Caco-2 (cell line): ENCODE measurements at regions not wholly inside any gene's neighbourhood (a gene's known extent, or its start where the extent isn't known, plus 50 kb on each side); places are given as distances from the start of the nearest gene placed in this dataset.
"Not testable (repeated sequence)": the region's sequence is repeated elsewhere in the genome, so short reads cannot be mapped to it uniquely, and the experiment has no call there.

Experiments
- BruUV-seq: library from RNA; stranded (reverse); fragments of 400-500 nt; replicated peaks from 2 replicates; lab custom pipeline; 2021; lab: Mats Ljungman, UMichigan
- CTCF ChIA-PET: fragments of 300-600 bp; sonication (Branson Sonifier 250); formaldehyde crosslinking; loops from one replicate; lab custom pipeline; 2022; ENCODE audit warnings: antibody characterized with exemption; lab: Charles Lee
- POLR2A ChIA-PET: fragments of 300-600 bp; sonication (Branson Sonifier 250); formaldehyde crosslinking; loops from one replicate; lab custom pipeline; 2022; ENCODE audit warnings: antibody characterized with exemption; lab: Charles Lee
- DNase-seq, 2 experiments: peaks; one replicate each; pipeline versions ENCODE4 v3.0.0 to v3.0.0-alpha.2; 2020 to 2022
- H3K27me3 ChIP-seq: replicated peaks from 2 replicates; pipeline ENCODE4 v1.6.0; 2011; ENCODE audit warnings: low read length; ENCODE audit not compliant: control insufficient read depth, insufficient read depth
- H3K36me3 ChIP-seq: 2 replicates; pipeline ENCODE4 v1.5.1; 2011; ENCODE audit warnings: low read length; ENCODE audit not compliant: control insufficient read depth, insufficient read depth
- H3K4me1 ChIP-seq: fragments of 250-450 bp; sonication (Bioruptor Pico); 2 replicates; pipeline ENCODE4 v1.5.1; 2020; ENCODE audit warnings: mild to moderate bottlenecking
- H3K4me3 ChIP-seq: 2 replicates; pipeline ENCODE4 v1.5.1; 2011; ENCODE audit warnings: low read depth, mild to moderate bottlenecking, control low read depth, low read length
- H3K9me3 ChIP-seq: fragments of 250-450 bp; sonication (Bioruptor Pico); 2 replicates; pipeline ENCODE4 v1.5.1; 2020; ENCODE audit warnings: mild to moderate bottlenecking, moderate library complexity
- H3K27ac Mint-ChIP-seq: one replicate; pipeline ENCODE4 v1.8.0; 2022; ENCODE audit warnings: mixed read lengths; ENCODE audit not compliant: unreplicated experiment
- H3K27me3 Mint-ChIP-seq: one replicate; pipeline ENCODE4 v1.8.0; 2022; ENCODE audit warnings: mixed read lengths; ENCODE audit not compliant: insufficient read depth, unreplicated experiment
- H3K36me3 Mint-ChIP-seq: one replicate; pipeline ENCODE4 v1.8.0; 2022; ENCODE audit warnings: mild to moderate bottlenecking, mixed read lengths; ENCODE audit not compliant: insufficient read depth, unreplicated experiment
- H3K4me1 Mint-ChIP-seq: one replicate; pipeline ENCODE4 v1.8.0; 2022; ENCODE audit warnings: low read depth, mixed read lengths; ENCODE audit not compliant: unreplicated experiment
- H3K4me3 Mint-ChIP-seq: one replicate; pipeline ENCODE4 v1.8.0; 2022; ENCODE audit warnings: mild to moderate bottlenecking, moderate library complexity, mixed read lengths; ENCODE audit not compliant: unreplicated experiment
- H3K9me3 Mint-ChIP-seq: one replicate; pipeline ENCODE4 v1.8.0; 2022; ENCODE audit warnings: mixed read lengths; ENCODE audit not compliant: unreplicated experiment
- CTCF ChIP-seq, 2 experiments: fragments of 200-600 bp in 1 of 2; IDR thresholded peaks; 1 replicate in 1 of 2; 2 replicates in 1 of 2; pipeline versions ENCODE4 v1.5.1 to v1.8.0; 2011 to 2022; ENCODE audit warnings: antibody characterized with exemption in 1 of 2, control low read depth in 1 of 2, inconsistent platforms in 1 of 2, low read depth in 1 of 2, low read length in 1 of 2, mild to moderate bottlenecking in 1 of 2, moderate library complexity in 1 of 2; ENCODE audit not compliant: insufficient read depth in 1 of 2, severe bottlenecking in 1 of 2, unreplicated experiment in 1 of 2
- intact Hi-C: fragments of 100-400 bp; cut with micrococcal nuclease; formaldehyde crosslinking; loops from one replicate; pipeline ENCODE4 v1.10.0; 2022; ENCODE audit not compliant: unreplicated experiment

- Mint-ChIP-seq H3K27me3 (no peaks in the 10 kb centered on the region), H3K9me3 (no peaks in the 10 kb centered on the region), H3K36me3 (peaks cover 16% of the 10 kb centered on the region), H3K4me3 (no peak overlapping the region), H3K4me1 (no peaks in the 10 kb centered on the region), H3K27ac (no peak overlapping the region)
- Histone ChIP-seq H3K4me3 (no peak overlapping the region), H3K4me1 (no peaks in the 10 kb centered on the region), H3K27me3 (no peaks in the 10 kb centered on the region), H3K36me3 (no peaks in the 10 kb centered on the region), H3K9me3 (no peaks in the 10 kb centered on the region)
- TF ChIP-seq CTCF (IDR thresholded peaks at IDR 0.05; ENCODE audit: insufficient read depth in 1 of 2, low read depth in 1 of 2, low read length in 1 of 2, severe bottlenecking in 1 of 2, unreplicated experiment in 1 of 2), result no peak
- no TSS peak for BruUV-seq
- POLR2A ChIA-PET, result no interaction called here
- DNase-seq, result no peak
- intact Hi-C loops, result no loop called here
- CTCF ChIA-PET, result no interaction called here
Observed at GRCh38 chr12:9404031-9404430, 195.8 kb upstream of the PZP start.

DNA sequence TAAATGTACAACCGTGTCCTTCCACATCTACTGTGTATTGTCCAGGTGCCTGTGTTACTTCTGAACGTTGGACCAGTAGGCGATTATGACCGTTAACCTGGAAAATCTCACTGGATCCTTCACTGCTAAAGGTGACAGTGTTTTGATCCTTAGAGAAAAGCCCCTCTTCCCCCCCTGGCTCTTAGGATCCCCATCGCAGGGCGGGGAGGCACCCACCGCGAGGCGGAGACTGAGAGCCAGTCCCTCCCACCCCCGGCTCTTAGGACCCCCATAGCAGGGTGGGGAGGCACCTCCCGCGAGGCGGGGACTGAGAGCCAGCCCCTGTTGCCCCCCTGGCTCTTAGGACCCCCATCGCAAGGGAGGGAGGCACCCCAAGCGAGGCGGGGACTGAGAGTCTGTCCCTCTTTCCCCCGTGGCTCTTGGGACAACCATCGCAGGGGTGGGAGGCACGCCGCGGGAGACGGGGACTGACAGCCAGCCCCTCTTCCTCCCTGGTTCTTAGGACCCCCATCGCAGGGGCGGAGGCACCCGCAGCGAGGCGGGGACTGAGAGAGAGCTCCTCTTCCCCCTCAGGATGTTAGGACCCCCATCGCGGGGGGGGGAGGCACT is 194.3 kb upstream of the PZP start:
- BruUV-seq, CTCF ChIA-PET, POLR2A ChIA-PET: not testable (repeated sequence)

GRCh38 chr12:9396367-9396766 is 188.2 kb upstream of the PZP start:
- BruUV-seq, CTCF ChIA-PET, H3K36me3 Mint-ChIP-seq, H3K27ac Mint-ChIP-seq, POLR2A ChIA-PET, DNase-seq, H3K9me3 Mint-ChIP-seq, H3K4me1 Mint-ChIP-seq, H3K4me3 Mint-ChIP-seq, H3K9me3 ChIP-seq, H3K4me3 ChIP-seq, intact Hi-C loops, H3K36me3 ChIP-seq, H3K4me1 ChIP-seq, H3K27me3 ChIP-seq, H3K27me3 Mint-ChIP-seq: not testable (repeated sequence)

More for the DNA sequence above, 194.3 kb upstream of the PZP start:
- peaks cover 16% of the 10 kb centered on the region for H3K36me3 Mint-ChIP-seq
- DNase-seq, H3K4me1 Mint-ChIP-seq, H3K4me1 ChIP-seq, H3K9me3 ChIP-seq, H3K4me3 ChIP-seq, H3K4me3 Mint-ChIP-seq, H3K27me3 ChIP-seq, intact Hi-C loops, H3K27me3 Mint-ChIP-seq, H3K9me3 Mint-ChIP-seq, H3K36me3 ChIP-seq, H3K27ac Mint-ChIP-seq: not testable (repeated sequence)

DNA sequence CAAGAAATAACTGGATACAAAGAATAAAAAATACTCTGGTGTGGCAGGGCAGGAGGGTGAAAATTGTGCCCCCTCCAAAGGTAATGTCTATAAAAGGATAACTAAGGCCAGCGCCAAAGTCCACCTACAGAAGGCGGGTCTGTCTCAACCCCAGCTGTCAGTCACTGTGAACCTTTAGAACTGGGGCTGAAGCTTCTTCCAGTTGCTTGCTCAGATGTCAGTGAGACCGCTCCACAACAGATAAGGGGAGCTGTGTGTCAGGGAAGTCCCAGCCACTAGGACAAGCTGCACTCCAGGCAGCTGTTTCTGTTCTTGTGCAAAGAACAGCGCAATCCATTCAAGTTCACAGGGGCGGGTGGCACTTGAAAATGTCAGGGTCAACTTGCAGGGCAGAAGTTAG is 187.0 kb upstream of the PZP start:
- H3K4me1 ChIP-seq, intact Hi-C loops, H3K27me3 ChIP-seq, H3K9me3 Mint-ChIP-seq, H3K4me3 ChIP-seq, H3K4me1 Mint-ChIP-seq, POLR2A ChIA-PET, H3K4me3 Mint-ChIP-seq, H3K27ac Mint-ChIP-seq, H3K36me3 ChIP-seq, DNase-seq, H3K9me3 ChIP-seq, H3K27me3 Mint-ChIP-seq, CTCF ChIA-PET, BruUV-seq, H3K36me3 Mint-ChIP-seq: not testable (repeated sequence)
